HEK293T (cell line): ENCODE measurements at regions not wholly inside any gene's neighbourhood (a gene's known extent, or its start where the extent isn't known, plus 50 kb on each side); places are given as distances from the start of the nearest gene placed in this dataset.

Experiments used
- CTCF ChIA-PET: fragments of 350-600 bp; formaldehyde crosslinking; extraction: SDS; loops from one replicate; lab custom pipeline; 2021; ENCODE audit warnings: antibody characterized with exemption, inconsistent platforms; lab: Yijun Ruan, JAX
- POLR2A ChIA-PET: fragments of 350-600 bp; formaldehyde crosslinking; extraction: SDS; loops from one replicate; lab custom pipeline; 2020; ENCODE audit warnings: antibody characterized with exemption, inconsistent platforms; lab: Yijun Ruan, JAX
- DNase-seq: peaks from one replicate; pipeline ENCODE4 v3.0.0; 2012; ENCODE audit warnings: mixed read lengths; ENCODE audit errors: extremely low spot score
- ARNT ChIP-seq: fragments of 450-650 bp; IDR thresholded peaks from 2 replicates; pipeline ENCODE4 v1.6.1; 2017; ENCODE audit warnings: mild to moderate bottlenecking
- BHLHE40 ChIP-seq: fragments of 450-650 bp; IDR thresholded peaks from 2 replicates; pipeline ENCODE4 v1.6.1; 2016; ENCODE audit warnings: mild to moderate bottlenecking, moderate library complexity, borderline replicate concordance
- CTBP1 ChIP-seq: fragments of 450-650 bp; IDR thresholded peaks from 2 replicates; pipeline ENCODE4 v1.6.1; 2016; ENCODE audit warnings: borderline replicate concordance
- ELF4 ChIP-seq: fragments of 450-650 bp; IDR thresholded peaks from 2 replicates; pipeline ENCODE4 v1.6.1; 2017; ENCODE audit warnings: antibody characterized with exemption
- FOXA1 ChIP-seq: fragments of 450-650 bp; IDR thresholded peaks from 2 replicates; pipeline ENCODE4 v1.6.1; 2016; ENCODE audit warnings: mild to moderate bottlenecking
- FOXK2 ChIP-seq: fragments of 450-650 bp; IDR thresholded peaks from 2 replicates; pipeline ENCODE4 v1.6.1; 2016; ENCODE audit warnings: mild to moderate bottlenecking
- FOXM1 ChIP-seq: fragments of 450-650 bp; IDR thresholded peaks from 2 replicates; pipeline ENCODE4 v1.6.1; 2017; ENCODE audit warnings: mild to moderate bottlenecking, borderline replicate concordance
- HDGF ChIP-seq: fragments of 450-650 bp; IDR thresholded peaks from 2 replicates; pipeline ENCODE4 v1.6.1; 2017; ENCODE audit warnings: antibody characterized with exemption, borderline replicate concordance
- L3MBTL2 ChIP-seq: fragments of 450-650 bp; conservative IDR thresholded peaks from 2 replicates; pipeline ENCODE4 v1.6.1; 2016; ENCODE audit warnings: mild to moderate bottlenecking
- LEF1 ChIP-seq: fragments of 450-650 bp; IDR thresholded peaks from 2 replicates; pipeline ENCODE4 v1.6.1; 2017; ENCODE audit warnings: mild to moderate bottlenecking, borderline replicate concordance
- NFRKB ChIP-seq: fragments of 450-650 bp; IDR thresholded peaks from 2 replicates; pipeline ENCODE4 v1.6.1; 2016; ENCODE audit warnings: mild to moderate bottlenecking, moderate library complexity
- SP1 ChIP-seq: fragments of 450-650 bp; IDR thresholded peaks from 2 replicates; pipeline ENCODE4 v1.6.1; 2017
- SUZ12 ChIP-seq: fragments of 450-650 bp; IDR thresholded peaks from 2 replicates; pipeline ENCODE4 v1.6.1; 2016; ENCODE audit warnings: mild to moderate bottlenecking
- TARDBP ChIP-seq: fragments of 450-650 bp; IDR thresholded peaks from 2 replicates; pipeline ENCODE4 v1.6.1; 2016
- ZNF384 ChIP-seq: fragments of 450-650 bp; IDR thresholded peaks from 2 replicates; pipeline ENCODE4 v1.6.1; 2016
- TF ChIP-seq, protein P1 (sequence below): fragments of 450-650 bp; IDR thresholded peaks from 2 replicates; pipeline ENCODE4 v1.6.1; 2016

DNA sequence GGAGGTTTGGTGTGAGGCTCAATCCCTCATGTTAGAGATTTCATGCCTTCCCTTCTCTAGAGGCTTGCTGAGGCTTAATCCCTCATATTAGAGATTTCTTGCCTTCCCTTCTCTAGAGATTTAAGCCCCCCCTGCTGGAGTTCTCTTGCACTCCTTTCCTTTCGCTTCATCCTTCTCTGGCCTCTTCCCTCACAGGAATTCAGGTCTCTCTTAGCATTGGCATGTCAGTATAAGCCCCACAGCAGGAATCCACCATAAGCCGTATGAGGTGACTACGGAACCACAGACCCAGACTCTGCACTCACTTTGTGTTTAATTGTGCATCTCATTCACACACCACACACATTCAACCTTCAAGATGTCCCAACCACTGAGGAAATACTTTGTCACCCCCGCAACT is 338.6 kb upstream of the POU1F1 start:
- POLR2A ChIA-PET = no interaction called here
- CTCF ChIA-PET = no interaction called here

DNA sequence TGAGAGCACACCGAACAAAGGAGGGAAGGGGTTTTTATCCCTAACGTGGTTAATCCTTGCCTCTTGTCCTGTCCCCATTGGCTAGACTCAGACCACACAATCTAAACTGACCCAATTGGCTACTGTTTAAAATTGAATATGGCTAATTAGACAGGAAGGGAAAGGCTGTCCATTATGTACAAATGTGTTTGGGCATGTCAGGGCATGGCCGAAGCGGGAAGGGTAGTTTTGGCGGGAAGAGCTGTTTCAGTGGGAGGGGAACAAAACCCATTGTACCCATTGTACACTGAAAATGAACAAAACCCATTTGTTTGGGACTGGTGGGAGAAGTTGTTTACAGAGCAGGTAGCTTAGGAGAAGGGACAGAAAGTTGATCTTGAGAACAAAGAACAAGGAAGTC is 330.9 kb upstream of the POU1F1 start:
- no peak for DNase-seq
- CTCF ChIA-PET = no interaction called here
- POLR2A ChIA-PET = no interaction called here
- TF ChIP-seq ARNT = no peak
- no peak for TF ChIP-seq FOXK2
- no peak for TF ChIP-seq FOXM1

More for the DNA sequence above, 338.6 kb upstream of the POU1F1 start:
- DNase-seq = no peak
- TF ChIP-seq CTBP1 (no peak), LEF1 (no peak), L3MBTL2 (no peak), TARDBP (no peak), ARNT (no peak), BHLHE40 (no peak), FOXK2 (no peak), NFRKB (no peak), SP1 (no peak), ZNF384 (no peak), FOXM1 (no peak), ELF4 (no peak), FOXA1 (no peak), SUZ12 (no peak), HDGF (no peak)
- TF ChIP-seq, protein P1, sequence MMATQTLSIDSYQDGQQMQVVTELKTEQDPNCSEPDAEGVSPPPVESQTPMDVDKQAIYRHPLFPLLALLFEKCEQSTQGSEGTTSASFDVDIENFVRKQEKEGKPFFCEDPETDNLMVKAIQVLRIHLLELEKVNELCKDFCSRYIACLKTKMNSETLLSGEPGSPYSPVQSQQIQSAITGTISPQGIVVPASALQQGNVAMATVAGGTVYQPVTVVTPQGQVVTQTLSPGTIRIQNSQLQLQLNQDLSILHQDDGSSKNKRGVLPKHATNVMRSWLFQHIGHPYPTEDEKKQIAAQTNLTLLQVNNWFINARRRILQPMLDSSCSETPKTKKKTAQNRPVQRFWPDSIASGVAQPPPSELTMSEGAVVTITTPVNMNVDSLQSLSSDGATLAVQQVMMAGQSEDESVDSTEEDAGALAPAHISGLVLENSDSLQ = no peak

DNA sequence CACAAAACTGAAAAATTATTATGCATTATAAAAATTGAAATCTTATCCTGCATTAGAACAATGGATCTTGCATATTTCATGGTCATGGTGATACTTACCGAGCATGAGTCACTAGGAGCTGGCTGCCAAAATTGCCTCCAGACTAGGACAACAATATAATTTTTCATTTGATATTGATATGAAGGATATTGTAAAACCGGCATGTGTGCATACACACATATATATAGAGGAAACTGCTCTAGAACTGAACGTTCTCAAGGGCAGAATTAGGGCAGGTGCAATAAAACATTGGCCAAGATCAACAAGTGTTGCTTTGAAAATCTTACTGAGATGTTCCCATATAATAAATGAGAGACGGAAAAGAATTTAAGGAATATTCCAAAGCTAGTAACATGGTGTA is 319.4 kb upstream of the POU1F1 start:
- POLR2A ChIA-PET = no interaction called here
- no peak for TF ChIP-seq SP1
- no peak for TF ChIP-seq HDGF
- no peak for TF ChIP-seq ZNF384
- no peak for TF ChIP-seq FOXK2
- no peak for TF ChIP-seq CTBP1
- no peak for TF ChIP-seq LEF1
- no peak for TF ChIP-seq ELF4
- no peak for TF ChIP-seq FOXM1
- TF ChIP-seq, protein P1 = no peak
- TF ChIP-seq L3MBTL2 = no peak
- TF ChIP-seq SUZ12 = no peak
- no peak for TF ChIP-seq FOXA1
- DNase-seq = no peak
- CTCF ChIA-PET = no interaction called here

DNA sequence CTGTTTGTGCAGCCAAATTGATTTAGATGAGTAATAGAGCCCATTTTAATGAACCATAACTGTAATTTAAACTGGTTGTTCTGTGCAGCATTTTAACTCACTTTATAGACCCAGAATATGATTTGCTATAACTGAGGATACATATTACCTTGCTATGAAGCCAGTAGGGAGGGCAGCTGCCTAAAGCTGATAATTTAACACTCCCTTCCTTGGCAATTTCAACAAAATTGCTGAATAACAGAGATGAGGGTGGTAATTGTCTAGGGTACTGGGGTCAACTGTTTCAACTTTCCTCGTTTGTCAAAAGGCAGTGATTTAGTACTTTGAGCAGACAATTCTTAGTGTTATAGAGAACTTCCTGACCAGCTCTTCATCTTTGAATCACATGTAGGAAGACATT is 304.9 kb upstream of the POU1F1 start:
- POLR2A ChIA-PET = no interaction called here
- CTCF ChIA-PET = no interaction called here
- TF ChIP-seq FOXM1 (no peak), FOXA1 (no peak), L3MBTL2 (no peak), LEF1 (no peak), ARNT (no peak), ELF4 (no peak), TARDBP (no peak), NFRKB (no peak), FOXK2 (no peak), SUZ12 (no peak), BHLHE40 (no peak), SP1 (no peak), HDGF (no peak), ZNF384 (no peak)
- TF ChIP-seq, protein P1 = no peak
- DNase-seq = no peak

DNA sequence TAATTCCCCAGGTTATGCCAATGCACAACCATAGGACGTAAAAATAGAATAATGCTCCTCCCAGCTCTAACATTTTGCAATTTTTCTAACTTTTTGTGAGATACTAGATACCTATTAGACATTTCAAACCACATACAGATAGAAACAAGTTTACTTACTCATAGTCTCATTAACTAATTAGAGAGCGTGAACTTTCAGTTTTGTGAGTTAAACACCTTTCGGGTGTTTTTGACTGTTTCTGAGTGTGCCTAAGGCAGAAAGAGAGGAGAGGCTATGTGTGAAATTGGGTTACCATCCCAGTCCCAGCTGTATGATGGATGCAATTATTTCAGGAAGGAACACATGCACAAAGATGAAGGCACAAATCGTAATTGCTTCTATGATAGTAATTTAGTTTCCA is 300.4 kb upstream of the POU1F1 start:
- TF ChIP-seq CTBP1 (no peak), FOXM1 (no peak), HDGF (no peak), FOXK2 (no peak), ARNT (no peak)
- TF ChIP-seq, protein P1 = no peak
- ChIA-PET CTCF (no interaction called here), POLR2A (no interaction called here)
- DNase-seq = no peak

DNA sequence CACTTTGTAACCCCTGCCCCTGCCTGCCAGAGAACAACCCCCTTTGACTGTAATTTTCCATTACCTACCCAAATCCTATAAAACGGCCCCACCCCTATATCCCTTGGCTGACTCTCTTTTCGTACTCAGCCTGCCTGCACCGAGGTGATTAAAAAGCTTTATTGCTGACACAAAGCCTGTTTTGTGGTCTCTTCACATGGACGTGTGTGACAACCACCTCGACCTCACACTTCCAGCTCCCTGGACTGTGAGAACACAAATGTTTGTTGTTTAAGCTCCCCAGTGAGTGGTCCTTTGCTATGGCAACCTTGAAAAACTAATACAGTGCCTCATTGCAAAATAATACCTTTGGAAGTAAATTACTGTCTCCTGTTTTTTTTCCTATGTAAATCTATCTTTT is 299.2 kb upstream of the POU1F1 start:
- CTCF ChIA-PET = no interaction called here
- POLR2A ChIA-PET = no interaction called here
- DNase-seq = no peak

More for the DNA sequence above, 299.2 kb upstream of the POU1F1 start:
- TF ChIP-seq BHLHE40 (no peak), TARDBP (no peak)
- TF ChIP-seq, protein P1 = peak; percentile 68
